Mesenchymal stem cell (in vitro differentiated cells and primary cell): ENCODE measurements at regions not wholly inside any gene's neighbourhood (a gene's known extent, or its start where the extent isn't known, plus 50 kb on each side); places are given as distances from the start of the nearest gene placed in this dataset.

ENCODE experiments used
- DNase-seq: peaks from one replicate; pipeline ENCODE4 v3.0.0-alpha.2; 2013
- H2AFZ ChIP-seq: one replicate; pipeline ENCODE4 v1.6.1; 2013; ENCODE audit warnings: low read depth, mild to moderate bottlenecking, control low read depth, inconsistent platforms, low read length, moderate library complexity
- H2AK5ac ChIP-seq: 2 replicates; pipeline ENCODE4 v1.6.1; 2013; ENCODE audit warnings: low read length, moderate library complexity, mild to moderate bottlenecking, inconsistent platforms; ENCODE audit not compliant: severe bottlenecking
- H2BK120ac ChIP-seq: one replicate; pipeline ENCODE4 v1.6.1; 2013; ENCODE audit warnings: low read depth, mild to moderate bottlenecking, inconsistent platforms, low read length, moderate library complexity
- H2BK12ac ChIP-seq, 2 experiments: one replicate each; pipeline ENCODE4 v1.6.1; 2013; ENCODE audit warnings: inconsistent platforms in 2 of 2, low read length in 2 of 2, mild to moderate bottlenecking in 2 of 2, moderate library complexity in 2 of 2, control low read depth in 1 of 2
- H2BK15ac ChIP-seq: one replicate; pipeline ENCODE4 v1.6.1; 2013; ENCODE audit warnings: mild to moderate bottlenecking, low read depth, inconsistent platforms; ENCODE audit not compliant: poor library complexity, severe bottlenecking
- H2BK5ac ChIP-seq: 2 replicates; pipeline ENCODE4 v1.6.1; 2013; ENCODE audit warnings: low read depth, mild to moderate bottlenecking, low read length, control low read depth, inconsistent platforms; ENCODE audit not compliant: poor library complexity, severe bottlenecking
- H3K14ac ChIP-seq, 2 experiments: one replicate each; pipeline ENCODE4 v1.6.1; 2013; ENCODE audit warnings: inconsistent platforms in 2 of 2, low read length in 2 of 2, control low read depth in 1 of 2, mild to moderate bottlenecking in 1 of 2, moderate library complexity in 1 of 2
- H3K18ac ChIP-seq, 2 experiments: one replicate each; pipeline ENCODE4 v1.6.1; 2013; ENCODE audit warnings: inconsistent platforms in 2 of 2, low read length in 2 of 2, control low read depth in 1 of 2, low read depth in 1 of 2, mild to moderate bottlenecking in 1 of 2
- H3K23ac ChIP-seq, 2 experiments: one replicate each; pipeline ENCODE4 v1.6.1; 2013; ENCODE audit warnings: inconsistent platforms in 2 of 2, low read length in 2 of 2, mild to moderate bottlenecking in 2 of 2, moderate library complexity in 2 of 2, control low read depth in 1 of 2
- H3K27ac ChIP-seq: 2 replicates; pipeline ENCODE4 v1.5.1; 2013; ENCODE audit warnings: mild to moderate bottlenecking, moderate library complexity, low read length, control low read depth, inconsistent platforms; ENCODE audit not compliant: poor library complexity, severe bottlenecking
- H3K27me3 ChIP-seq, 2 experiments: 2 replicates each; pipeline versions ENCODE4 v1.6.1 to v1.7.0; 2013; ENCODE audit warnings: low read length in 2 of 2, mild to moderate bottlenecking in 2 of 2, moderate library complexity in 2 of 2, control low read depth in 1 of 2, inconsistent platforms in 1 of 2; ENCODE audit not compliant: control insufficient read depth in 1 of 2, insufficient read depth in 1 of 2
- H3K36me3 ChIP-seq, 2 experiments: 2 replicates each; pipeline versions ENCODE4 v1.6.1 to v1.7.0; 2013; ENCODE audit warnings: low read length in 2 of 2, control low read depth in 1 of 2, inconsistent platforms in 1 of 2, low read depth in 1 of 2, mild to moderate bottlenecking in 1 of 2; ENCODE audit not compliant: insufficient read depth in 2 of 2, control insufficient read depth in 1 of 2
- H3K4ac ChIP-seq, 2 experiments: one replicate each; pipeline ENCODE4 v1.6.1; 2013; ENCODE audit warnings: inconsistent platforms in 2 of 2, low read length in 2 of 2, mild to moderate bottlenecking in 2 of 2, moderate library complexity in 2 of 2, control low read depth in 1 of 2, low read depth in 1 of 2
- H3K4me1 ChIP-seq: 2 replicates; pipeline ENCODE4 v1.6.1; 2013; ENCODE audit warnings: low read depth, low read length, control low read depth; ENCODE audit not compliant: control insufficient read depth, insufficient read depth
- H3K4me2 ChIP-seq: 2 replicates; pipeline ENCODE4 v1.6.1; 2013; ENCODE audit warnings: low read length, mild to moderate bottlenecking, inconsistent platforms; ENCODE audit not compliant: poor library complexity, severe bottlenecking
- H3K4me3 ChIP-seq, 2 experiments: 2 replicates each; pipeline versions ENCODE4 v1.5.1 to v1.7.0; 2013; ENCODE audit warnings: low read length in 2 of 2, mild to moderate bottlenecking in 2 of 2, control low read depth in 1 of 2, low read depth in 1 of 2; ENCODE audit not compliant: insufficient read depth in 1 of 2
- H3K79me1 ChIP-seq: replicated peaks from 2 replicates; pipeline ENCODE4 v1.6.1; 2013; ENCODE audit warnings: mild to moderate bottlenecking, control low read depth, low read length, inconsistent platforms; ENCODE audit not compliant: poor library complexity, severe bottlenecking
- H3K9ac ChIP-seq: 2 replicates; pipeline ENCODE4 v1.7.0; 2013; ENCODE audit warnings: mild to moderate bottlenecking, low read length, moderate library complexity
- H3K9me3 ChIP-seq: 2 replicates; pipeline ENCODE4 v1.7.0; 2013; ENCODE audit warnings: mild to moderate bottlenecking, low read length; ENCODE audit not compliant: control insufficient read depth
- H4K8ac ChIP-seq: one replicate; pipeline ENCODE4 v1.6.1; 2013; ENCODE audit warnings: inconsistent platforms, mild to moderate bottlenecking, low read length, moderate library complexity
- H4K91ac ChIP-seq: one replicate; pipeline ENCODE4 v1.6.1; 2013; ENCODE audit warnings: mild to moderate bottlenecking, low read length, inconsistent platforms
- WGBS: methylation state at CpG from one replicate; pipeline ENCODE4 v1.1.7; 2013; ENCODE audit warnings: mixed read lengths; 5-methylcytosine and 5-hydroxymethylcytosine counted together

- no peak overlapping the region for H4K91ac ChIP-seq
- no peaks in the 10 kb centered on the region for H3K79me1 ChIP-seq
- H3K27ac ChIP-seq: no peak overlapping the region
- H2BK15ac ChIP-seq: no peak overlapping the region
- no peak overlapping the region for H3K4ac ChIP-seq
- H3K36me3 ChIP-seq: no peaks in the 10 kb centered on the region
- DNase-seq: no peak
- H3K4me2 ChIP-seq: no peak overlapping the region
- H2BK12ac ChIP-seq: no peak overlapping the region
- peaks cover 1% of the 10 kb centered on the region for H3K4me1 ChIP-seq
- no peak overlapping the region for H2BK5ac ChIP-seq
- no peak overlapping the region for H3K14ac ChIP-seq
- no peaks in the 10 kb centered on the region for H3K9me3 ChIP-seq
- no peak overlapping the region for H2AFZ ChIP-seq
- H3K4me3 ChIP-seq: no peak overlapping the region
- no peak overlapping the region for H3K23ac ChIP-seq
- H3K18ac ChIP-seq: no peak overlapping the region
- no peak overlapping the region for H2AK5ac ChIP-seq
- H4K8ac ChIP-seq: no peak overlapping the region
- H2BK120ac ChIP-seq: no peak overlapping the region
- 93% methylated on average over 3 of the region's 3 CpGs for WGBS
- peaks cover 62 to 84% of the 10 kb centered on the region in 2 experiments for H3K27me3 ChIP-seq
- no peak overlapping the region for H3K9ac ChIP-seq
Observed at GRCh38 chr7:25876092-25876491, 275.9 kb upstream of the NFE2L3 start.

DNA sequence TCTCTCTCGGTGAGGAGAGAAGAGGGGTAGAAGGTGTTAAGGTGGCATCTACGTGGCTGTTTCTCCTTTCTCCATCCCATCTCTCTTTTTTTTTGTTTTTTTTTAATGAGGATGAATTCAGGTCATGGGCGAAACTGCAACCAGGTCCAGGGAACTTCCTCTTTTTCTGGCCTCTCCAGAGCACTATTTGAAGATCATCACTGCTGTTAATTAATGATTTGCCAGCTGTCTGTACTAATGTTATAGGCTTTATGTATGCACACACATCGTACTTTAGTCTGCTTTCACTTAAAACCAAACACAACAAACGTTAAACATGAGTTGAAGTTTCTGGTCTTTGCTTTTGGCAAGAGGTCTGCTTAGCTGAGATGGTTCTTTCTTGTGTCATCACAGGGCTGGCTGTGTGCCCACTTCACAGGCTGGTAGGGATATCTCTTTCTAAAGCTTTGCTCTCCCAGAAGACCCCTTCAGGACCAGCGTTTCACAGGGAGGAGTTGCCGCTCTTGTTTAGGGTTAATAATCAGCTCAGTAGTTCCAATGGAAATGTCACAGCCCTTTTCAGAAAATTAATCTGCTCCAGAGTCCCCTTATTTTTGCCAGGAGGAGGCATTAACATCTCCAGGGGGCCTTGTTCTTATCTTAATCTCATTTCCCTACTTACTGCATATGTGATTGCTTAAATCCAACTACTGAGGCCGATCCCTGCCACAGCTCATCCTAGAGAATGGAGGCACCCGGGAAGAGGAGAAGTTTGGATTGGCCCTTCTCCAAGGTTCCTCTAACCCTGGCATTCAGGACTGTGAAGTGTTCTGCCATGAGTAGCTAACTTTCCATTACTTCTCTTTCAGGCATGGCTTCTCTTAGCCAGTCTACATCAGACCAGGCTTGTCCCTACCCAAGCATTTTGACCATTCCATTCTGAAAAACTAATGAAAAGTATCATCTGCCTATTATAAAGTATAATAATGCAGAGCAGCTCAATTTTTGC, 273.9 kb upstream of the NFE2L3 start:
- Histone ChIP-seq H2BK15ac (no peak overlapping the region), H3K14ac (no peak overlapping the region), H3K36me3 (no peaks in the 10 kb centered on the region), H3K4me1 (peaks cover 1% of the 10 kb centered on the region), H3K4me3 (no peak overlapping the region), H3K4me2 (no peak overlapping the region), H3K27me3 (peaks cover 56 to 84% of the 10 kb centered on the region in 2 experiments), H2BK120ac (no peak overlapping the region), H3K4ac (no peak overlapping the region), H3K9me3 (no peaks in the 10 kb centered on the region), H2BK5ac (no peak overlapping the region), H3K79me1 (no peaks in the 10 kb centered on the region), H3K27ac (no peak overlapping the region), H3K9ac (no peak overlapping the region), H4K8ac (no peak overlapping the region), H2BK12ac (no peak overlapping the region), H3K18ac (no peak overlapping the region), H3K23ac (no peak overlapping the region), H2AK5ac (no peak overlapping the region), H4K91ac (no peak overlapping the region), H2AFZ (no peak overlapping the region)
- no peak for DNase-seq
- 84% methylated on average over 5 of the region's 9 CpGs for WGBS

DNA sequence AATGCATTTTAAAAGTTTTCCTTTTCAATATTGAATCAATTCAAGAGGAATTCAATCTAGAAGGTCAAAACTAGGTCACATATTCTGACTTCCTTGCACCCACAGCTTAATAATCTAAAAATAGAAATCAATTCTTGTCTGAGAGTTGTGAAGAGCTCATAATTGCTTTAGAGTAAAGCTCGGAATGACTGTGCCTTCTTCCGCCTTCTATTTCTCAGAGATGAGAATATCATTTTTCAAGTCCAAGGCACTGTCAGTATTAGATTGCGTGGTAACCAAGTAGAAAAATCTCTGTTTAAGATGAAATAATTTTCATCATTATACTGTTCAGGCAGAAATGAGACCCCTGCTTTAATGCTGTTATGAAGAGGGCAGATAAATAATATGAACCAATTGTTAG, 272.2 kb upstream of the NFE2L3 start:
- no peak overlapping the region for H3K4me3 ChIP-seq
- no peak for DNase-seq
- no peak overlapping the region for H3K23ac ChIP-seq
- H3K14ac ChIP-seq: no peak overlapping the region
- no peaks in the 10 kb centered on the region for H3K79me1 ChIP-seq
- no peak overlapping the region for H3K27ac ChIP-seq
- no peak overlapping the region for H2AFZ ChIP-seq
- WGBS: 75% methylated on average over 2 of the region's 3 CpGs
- H3K4me1 ChIP-seq: no peaks in the 10 kb centered on the region
- no peaks in the 10 kb centered on the region for H3K9me3 ChIP-seq
- H3K36me3 ChIP-seq: no peaks in the 10 kb centered on the region
- no peak overlapping the region for H4K8ac ChIP-seq
- peaks cover 56 to 87% of the 10 kb centered on the region in 2 experiments for H3K27me3 ChIP-seq
- no peak overlapping the region for H3K9ac ChIP-seq
- no peak overlapping the region for H3K18ac ChIP-seq
- no peak overlapping the region for H2AK5ac ChIP-seq
- no peak overlapping the region for H2BK12ac ChIP-seq
- H3K4me2 ChIP-seq: no peak overlapping the region
- no peak overlapping the region for H4K91ac ChIP-seq
- no peak overlapping the region for H2BK5ac ChIP-seq
- no peak overlapping the region for H2BK120ac ChIP-seq
- H2BK15ac ChIP-seq: no peak overlapping the region
- no peak overlapping the region for H3K4ac ChIP-seq

GRCh38 chr7:25881317-25882037, 270.5 kb upstream of the NFE2L3 start:
- no peaks in the 10 kb centered on the region for H3K9me3 ChIP-seq
- 82% methylated on average over 11 of the region's 14 CpGs for WGBS
- H3K4me3 ChIP-seq: no peak overlapping the region
- no peak for DNase-seq
- no peaks in the 10 kb centered on the region for H3K4me1 ChIP-seq
- no peak overlapping the region for H2BK120ac ChIP-seq
- H3K4me2 ChIP-seq: no peak overlapping the region
- H3K79me1 ChIP-seq: no peaks in the 10 kb centered on the region
- no peak overlapping the region for H4K8ac ChIP-seq
- peaks cover 44 to 84% of the 10 kb centered on the region in 2 experiments for H3K27me3 ChIP-seq
- H3K9ac ChIP-seq: no peak overlapping the region
- no peak overlapping the region for H3K27ac ChIP-seq
- no peak overlapping the region for H2AFZ ChIP-seq
- H2AK5ac ChIP-seq: no peak overlapping the region
- no peak overlapping the region for H3K14ac ChIP-seq
- no peak overlapping the region for H3K23ac ChIP-seq
- H3K36me3 ChIP-seq: no peaks in the 10 kb centered on the region
- no peak overlapping the region for H2BK5ac ChIP-seq
- H3K18ac ChIP-seq: no peak overlapping the region
- no peak overlapping the region for H2BK15ac ChIP-seq
- no peak overlapping the region for H3K4ac ChIP-seq
- no peak overlapping the region for H2BK12ac ChIP-seq
- no peak overlapping the region for H4K91ac ChIP-seq
